ENCODE measurements at regions not wholly inside any gene's neighbourhood (a gene's known extent, or its start where the extent isn't known, plus 50 kb on each side); places are given as distances from the start of the nearest gene placed in this dataset.

DNA sequence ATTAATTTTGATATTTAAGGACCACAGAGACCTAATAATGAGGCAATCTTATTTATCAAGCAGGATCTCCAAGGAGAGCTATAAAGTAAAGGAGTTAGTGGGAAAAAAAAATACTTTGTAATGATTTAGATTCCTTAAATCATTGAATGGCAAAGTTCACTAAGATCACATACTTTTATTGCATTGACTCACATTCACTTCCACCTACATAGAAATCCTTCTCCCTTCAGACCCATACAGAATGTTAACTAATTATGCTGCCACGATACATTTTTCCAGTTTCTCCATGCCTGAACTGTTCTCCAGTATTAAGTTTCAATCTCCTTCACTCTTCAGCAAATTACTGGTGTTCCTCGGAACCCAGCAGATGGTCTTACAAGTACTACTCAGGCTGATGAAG lies 388.7 kb downstream of the EFNA5 start:
- TF ChIP-seq, protein P1, sequence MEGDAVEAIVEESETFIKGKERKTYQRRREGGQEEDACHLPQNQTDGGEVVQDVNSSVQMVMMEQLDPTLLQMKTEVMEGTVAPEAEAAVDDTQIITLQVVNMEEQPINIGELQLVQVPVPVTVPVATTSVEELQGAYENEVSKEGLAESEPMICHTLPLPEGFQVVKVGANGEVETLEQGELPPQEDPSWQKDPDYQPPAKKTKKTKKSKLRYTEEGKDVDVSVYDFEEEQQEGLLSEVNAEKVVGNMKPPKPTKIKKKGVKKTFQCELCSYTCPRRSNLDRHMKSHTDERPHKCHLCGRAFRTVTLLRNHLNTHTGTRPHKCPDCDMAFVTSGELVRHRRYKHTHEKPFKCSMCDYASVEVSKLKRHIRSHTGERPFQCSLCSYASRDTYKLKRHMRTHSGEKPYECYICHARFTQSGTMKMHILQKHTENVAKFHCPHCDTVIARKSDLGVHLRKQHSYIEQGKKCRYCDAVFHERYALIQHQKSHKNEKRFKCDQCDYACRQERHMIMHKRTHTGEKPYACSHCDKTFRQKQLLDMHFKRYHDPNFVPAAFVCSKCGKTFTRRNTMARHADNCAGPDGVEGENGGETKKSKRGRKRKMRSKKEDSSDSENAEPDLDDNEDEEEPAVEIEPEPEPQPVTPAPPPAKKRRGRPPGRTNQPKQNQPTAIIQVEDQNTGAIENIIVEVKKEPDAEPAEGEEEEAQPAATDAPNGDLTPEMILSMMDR (IDR thresholded peaks at IDR 0.05; ENCODE audit: low read length) = no peak
- no peak for TF ChIP-seq EZH2 (IDR thresholded peaks at IDR 0.05; ENCODE audit: borderline replicate concordance, low read length)
